HepG2 (cell line): ENCODE measurements at regions not wholly inside any gene's neighbourhood (a gene's known extent, or its start where the extent isn't known, plus 50 kb on each side); places are given as distances from the start of the nearest gene placed in this dataset.

Experiments used
- GLI4 ChIP-seq: sonication (generic); formaldehyde crosslinking; IDR thresholded peaks from 2 replicates; pipeline ENCODE4 v1.5.1; 2020; ENCODE audit warnings: missing genetic modification reagents, mild to moderate bottlenecking, moderate library complexity, borderline replicate concordance
- MZF1 ChIP-seq: sonication (generic); formaldehyde crosslinking; IDR thresholded peaks from 2 replicates; pipeline ENCODE4 v1.8.1; 2023; ENCODE audit warnings: mild to moderate bottlenecking, missing genetic modification reagents, borderline replicate concordance
- RELA ChIP-seq: sonication (generic); formaldehyde crosslinking; IDR thresholded peaks from 2 replicates; pipeline ENCODE4 v1.4.0; 2020; ENCODE audit warnings: missing genetic modification reagents
- SRF ChIP-seq: IDR thresholded peaks from 2 replicates; pipeline ENCODE4 v1.6.1; 2011; ENCODE audit warnings: mild to moderate bottlenecking, low read depth, low read length, moderate library complexity
- TF ChIP-seq, protein P1 (sequence below): sonication (generic); formaldehyde crosslinking; conservative IDR thresholded peaks from 2 replicates; pipeline ENCODE4 v1.8.1; 2023; ENCODE audit warnings: missing genetic modification reagents
- TF ChIP-seq, protein P2 (sequence below): sonication (generic); formaldehyde crosslinking; IDR thresholded peaks from 2 replicates; pipeline ENCODE4 v1.5.0; 2020; ENCODE audit warnings: mild to moderate bottlenecking, missing genetic modification reagents, moderate library complexity
- TF ChIP-seq, protein P3 (sequence below): sonication (generic); formaldehyde crosslinking; IDR thresholded peaks from 2 replicates; pipeline ENCODE4 v1.4.0; 2020; ENCODE audit warnings: low read depth, mild to moderate bottlenecking, missing genetic modification reagents

DNA sequence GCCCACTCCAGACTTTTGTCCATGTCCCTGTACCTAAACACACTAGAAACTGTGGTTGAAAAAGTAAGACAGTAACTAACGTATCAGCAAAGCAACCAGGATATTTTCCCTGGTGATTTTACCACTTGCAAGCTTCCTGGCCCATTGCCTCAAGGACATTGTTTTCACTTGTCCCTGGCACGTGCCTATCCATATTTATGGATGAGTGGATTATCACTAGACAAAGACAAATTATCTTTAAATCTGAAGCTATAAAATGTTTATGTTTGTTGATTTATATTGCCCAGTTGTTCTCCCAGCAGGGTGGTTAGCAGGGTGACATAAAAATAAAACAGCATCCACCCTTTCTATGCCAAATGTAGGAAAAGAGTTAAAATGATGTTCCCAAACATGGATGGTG is 93.2 kb upstream of the STEAP1 start:
- TF ChIP-seq, protein P1, sequence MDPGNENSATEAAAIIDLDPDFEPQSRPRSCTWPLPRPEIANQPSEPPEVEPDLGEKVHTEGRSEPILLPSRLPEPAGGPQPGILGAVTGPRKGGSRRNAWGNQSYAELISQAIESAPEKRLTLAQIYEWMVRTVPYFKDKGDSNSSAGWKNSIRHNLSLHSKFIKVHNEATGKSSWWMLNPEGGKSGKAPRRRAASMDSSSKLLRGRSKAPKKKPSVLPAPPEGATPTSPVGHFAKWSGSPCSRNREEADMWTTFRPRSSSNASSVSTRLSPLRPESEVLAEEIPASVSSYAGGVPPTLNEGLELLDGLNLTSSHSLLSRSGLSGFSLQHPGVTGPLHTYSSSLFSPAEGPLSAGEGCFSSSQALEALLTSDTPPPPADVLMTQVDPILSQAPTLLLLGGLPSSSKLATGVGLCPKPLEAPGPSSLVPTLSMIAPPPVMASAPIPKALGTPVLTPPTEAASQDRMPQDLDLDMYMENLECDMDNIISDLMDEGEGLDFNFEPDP (CRISPR knock-in tag), result no peak
- TF ChIP-seq, protein P2, sequence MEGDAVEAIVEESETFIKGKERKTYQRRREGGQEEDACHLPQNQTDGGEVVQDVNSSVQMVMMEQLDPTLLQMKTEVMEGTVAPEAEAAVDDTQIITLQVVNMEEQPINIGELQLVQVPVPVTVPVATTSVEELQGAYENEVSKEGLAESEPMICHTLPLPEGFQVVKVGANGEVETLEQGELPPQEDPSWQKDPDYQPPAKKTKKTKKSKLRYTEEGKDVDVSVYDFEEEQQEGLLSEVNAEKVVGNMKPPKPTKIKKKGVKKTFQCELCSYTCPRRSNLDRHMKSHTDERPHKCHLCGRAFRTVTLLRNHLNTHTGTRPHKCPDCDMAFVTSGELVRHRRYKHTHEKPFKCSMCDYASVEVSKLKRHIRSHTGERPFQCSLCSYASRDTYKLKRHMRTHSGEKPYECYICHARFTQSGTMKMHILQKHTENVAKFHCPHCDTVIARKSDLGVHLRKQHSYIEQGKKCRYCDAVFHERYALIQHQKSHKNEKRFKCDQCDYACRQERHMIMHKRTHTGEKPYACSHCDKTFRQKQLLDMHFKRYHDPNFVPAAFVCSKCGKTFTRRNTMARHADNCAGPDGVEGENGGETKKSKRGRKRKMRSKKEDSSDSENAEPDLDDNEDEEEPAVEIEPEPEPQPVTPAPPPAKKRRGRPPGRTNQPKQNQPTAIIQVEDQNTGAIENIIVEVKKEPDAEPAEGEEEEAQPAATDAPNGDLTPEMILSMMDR (CRISPR knock-in tag), result no peak
- TF ChIP-seq SRF (no peak), MZF1 (CRISPR knock-in tag) (no peak), GLI4 (CRISPR knock-in tag) (no peak), RELA (CRISPR knock-in tag) (no peak)
- TF ChIP-seq, protein P3, sequence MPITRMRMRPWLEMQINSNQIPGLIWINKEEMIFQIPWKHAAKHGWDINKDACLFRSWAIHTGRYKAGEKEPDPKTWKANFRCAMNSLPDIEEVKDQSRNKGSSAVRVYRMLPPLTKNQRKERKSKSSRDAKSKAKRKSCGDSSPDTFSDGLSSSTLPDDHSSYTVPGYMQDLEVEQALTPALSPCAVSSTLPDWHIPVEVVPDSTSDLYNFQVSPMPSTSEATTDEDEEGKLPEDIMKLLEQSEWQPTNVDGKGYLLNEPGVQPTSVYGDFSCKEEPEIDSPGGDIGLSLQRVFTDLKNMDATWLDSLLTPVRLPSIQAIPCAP (CRISPR knock-in tag), result no peak
